Brain microvascular endothelial cell (primary cell): ENCODE measurements at regions not wholly inside any gene's neighbourhood (a gene's known extent, or its start where the extent isn't known, plus 50 kb on each side); places are given as distances from the start of the nearest gene placed in this dataset.

Source experiments
- DNase-seq: peaks from one replicate; pipeline ENCODE4 v3.0.0-alpha.2; 2020
- H3K27ac ChIP-seq: fragments of 250-450 bp; sonication (Bioruptor Pico); 2 replicates; pipeline ENCODE4 v1.5.1; 2020; ENCODE audit warnings: mild to moderate bottlenecking, moderate library complexity
- H3K27me3 ChIP-seq: fragments of 250-450 bp; sonication (Bioruptor Pico); replicated peaks from 2 replicates; pipeline ENCODE4 v1.5.1; 2020; ENCODE audit warnings: mild to moderate bottlenecking
- H3K36me3 ChIP-seq: fragments of 250-450 bp; sonication (Bioruptor Pico); replicated peaks from 2 replicates; pipeline ENCODE4 v1.5.1; 2020; ENCODE audit warnings: mild to moderate bottlenecking
- H3K4me3 ChIP-seq: 2 replicates; pipeline ENCODE4 v1.5.1; 2011; ENCODE audit warnings: low read depth, mild to moderate bottlenecking, control low read depth, low read length, moderate library complexity
- CTCF ChIP-seq: IDR thresholded peaks from 2 replicates; pipeline ENCODE4 v1.5.1; 2011; ENCODE audit warnings: low read depth, mild to moderate bottlenecking, moderate library complexity, low read length, control low read depth, inconsistent platforms; ENCODE audit errors: missing control alignments
- in situ Hi-C: cut with HindIII; loops from 2 replicates; pipeline ENCODE4 v1.10.0; 2017; ENCODE audit warnings: low sequenced_read_pairs, low pct_ligation_motif_present

GRCh38 chr10:76738991-76739390 lies 898.6 kb downstream of the KCNMA1 start:
- in situ Hi-C loops, result no loop called here
- no peak for DNase-seq
- H3K27ac ChIP-seq, result no peak overlapping the region
- H3K27me3 ChIP-seq, result no peaks in the 10 kb centered on the region
- no peaks in the 10 kb centered on the region for H3K36me3 ChIP-seq
- no peak for TF ChIP-seq CTCF
- no peak overlapping the region for H3K4me3 ChIP-seq

- Histone ChIP-seq H3K36me3 (no peaks in the 10 kb centered on the region), H3K27me3 (no peaks in the 10 kb centered on the region), H3K4me3 (no peak overlapping the region), H3K27ac (no peak overlapping the region)
- in situ Hi-C loops, result no loop called here
- no peak for DNase-seq
- no peak for TF ChIP-seq CTCF
These were observed 900.6 kb downstream of the KCNMA1 start for GRCh38 chr10:76736815-76737618.

- Histone ChIP-seq H3K27me3 (no peaks in the 10 kb centered on the region), H3K4me3 (no peak overlapping the region), H3K36me3 (no peaks in the 10 kb centered on the region), H3K27ac (no peak overlapping the region)
- in situ Hi-C loops, result no loop called here
- TF ChIP-seq CTCF, result no peak
- no peak for DNase-seq
These were observed 901.2 kb downstream of the KCNMA1 start for GRCh38 chr10:76736392-76736791.

GRCh38 chr10:76735866-76736265 lies 901.7 kb downstream of the KCNMA1 start:
- no peak for DNase-seq
- TF ChIP-seq CTCF, result no peak
- H3K27me3 ChIP-seq, result no peaks in the 10 kb centered on the region
- no peaks in the 10 kb centered on the region for H3K36me3 ChIP-seq
- no peak overlapping the region for H3K27ac ChIP-seq
- in situ Hi-C loops, result no loop called here
- H3K4me3 ChIP-seq, result no peak overlapping the region

- H3K27me3 ChIP-seq, result no peaks in the 10 kb centered on the region
- H3K4me3 ChIP-seq, result no peak overlapping the region
- no peak for DNase-seq
- TF ChIP-seq CTCF, result no peak
- H3K36me3 ChIP-seq, result no peaks in the 10 kb centered on the region
- H3K27ac ChIP-seq, result no peak overlapping the region
- in situ Hi-C loops, result no loop called here
These were observed 904.1 kb downstream of the KCNMA1 start for GRCh38 chr10:76733441-76733936.

- Histone ChIP-seq H3K27ac (no peak overlapping the region), H3K4me3 (no peak overlapping the region), H3K27me3 (no peaks in the 10 kb centered on the region), H3K36me3 (no peaks in the 10 kb centered on the region)
- no peak for TF ChIP-seq CTCF
- DNase-seq, result no peak
- in situ Hi-C loops, result no loop called here
These were observed 905.3 kb downstream of the KCNMA1 start for GRCh38 chr10:76732306-76732705.
